SK-N-SH (cell line): ENCODE measurements at regions not wholly inside any gene's neighbourhood (a gene's known extent, or its start where the extent isn't known, plus 50 kb on each side); places are given as distances from the start of the nearest gene placed in this dataset.

ENCODE experiments used
- CTCF ChIP-seq: fragments of 200-600 bp; sonication (generic); IDR thresholded peaks from 2 replicates; pipeline ENCODE4 v1.6.1; 2017; ENCODE audit warnings: antibody characterized with exemption, mild to moderate bottlenecking, moderate library complexity
- EZH2phosphoT487 ChIP-seq: fragments of 200-600 bp; sonication (generic); IDR thresholded peaks from 2 replicates; pipeline ENCODE4 v1.6.1; 2017; ENCODE audit warnings: low read depth, mixed run types, mild to moderate bottlenecking, antibody characterized with exemption, moderate library complexity, borderline replicate concordance
- FOXJ3 ChIP-seq: sonication (generic); formaldehyde crosslinking; IDR thresholded peaks from 2 replicates; pipeline ENCODE4 v1.5.1; 2020; ENCODE audit warnings: mild to moderate bottlenecking, missing genetic modification reagents
- FOXM1 ChIP-seq: IDR thresholded peaks from 2 replicates; pipeline ENCODE4 v1.4.0; 2012; ENCODE audit warnings: low read depth, mild to moderate bottlenecking
- MAX ChIP-seq: IDR thresholded peaks from 2 replicates; pipeline ENCODE4 v1.4.0; 2012; ENCODE audit warnings: low read depth
- MXI1 ChIP-seq: IDR thresholded peaks from 2 replicates; pipeline ENCODE4 v1.6.1; 2012; ENCODE audit warnings: mild to moderate bottlenecking, low read depth, low read length, improper control_type of control experiment
- PBX3 ChIP-seq: IDR thresholded peaks from 2 replicates; pipeline ENCODE4; 2012
- POLR2AphosphoS5 ChIP-seq: IDR thresholded peaks from 2 replicates; pipeline ENCODE4 v1.6.1; 2012; ENCODE audit warnings: low read depth, low read length
- RFX5 ChIP-seq: IDR thresholded peaks from 2 replicates; pipeline ENCODE4 v1.6.1; 2012; ENCODE audit warnings: mild to moderate bottlenecking, improper control_type of control experiment, low read length
- RXRA ChIP-seq: IDR thresholded peaks from 2 replicates; pipeline ENCODE4 v1.4.0; 2012; ENCODE audit warnings: low read depth, mild to moderate bottlenecking, borderline replicate concordance
- SMC3 ChIP-seq: IDR thresholded peaks from 2 replicates; pipeline ENCODE4 v1.6.1; 2012; ENCODE audit warnings: low read depth, low read length, improper control_type of control experiment
- YY1 ChIP-seq: IDR thresholded peaks from 2 replicates; pipeline ENCODE4 v1.4.0; 2012; ENCODE audit warnings: low read depth, mild to moderate bottlenecking

GRCh38 chr11:41816396-41816795 is 356.9 kb upstream of the LRRC4C start:
- no peak for TF ChIP-seq FOXJ3 (CRISPR knock-in tag)
- TF ChIP-seq FOXM1: no peak
- no peak for TF ChIP-seq MAX
- TF ChIP-seq CTCF: no peak
- TF ChIP-seq RXRA: no peak
- no peak for TF ChIP-seq POLR2AphosphoS5
- TF ChIP-seq MXI1: no peak
- TF ChIP-seq RFX5: no peak
- no peak for TF ChIP-seq YY1
- no peak for TF ChIP-seq EZH2phosphoT487
- no peak for TF ChIP-seq SMC3
- no peak for TF ChIP-seq PBX3
